Vagina (tissue), 2 donors: ENCODE measurements at regions not wholly inside any gene's neighbourhood (a gene's known extent, or its start where the extent isn't known, plus 50 kb on each side); places are given as distances from the start of the nearest gene placed in this dataset.

ENCODE experiments used
- DNase-seq, 2 donors: peaks; one replicate each; pipeline ENCODE4 v3.0.0-alpha.2; 2017; ENCODE audit errors: extremely low spot score in 2 of 2
- H3K27ac ChIP-seq: fragments of 200-600 bp; sonication (generic); one replicate; pipeline ENCODE4 v1.5.1; 2019
- H3K27me3 ChIP-seq: fragments of 200-600 bp; sonication (generic); one replicate; pipeline ENCODE4 v1.5.1; 2019
- H3K36me3 ChIP-seq, 2 donors: fragments of 200-600 bp; sonication (generic); one replicate each; pipeline ENCODE4 v1.5.1; 2017 to 2019
- H3K4me1 ChIP-seq: fragments of 200-600 bp; sonication (generic); one replicate; pipeline ENCODE4 v1.5.1; 2019
- H3K4me3 ChIP-seq, 2 donors: fragments of 200-600 bp; sonication (generic); 1 replicate in 1 of 2; 2 replicates in 1 of 2; pipeline ENCODE4 v1.5.1; 2016 to 2019
- H3K9me3 ChIP-seq: fragments of 200-600 bp; sonication (generic); one replicate; pipeline ENCODE4 v1.5.1; 2019
- POLR2A ChIP-seq, 2 donors: fragments of 450-650 bp; IDR thresholded peaks; one replicate each; pipeline ENCODE4 v1.6.1; 2017; ENCODE audit warnings: antibody characterized with exemption in 2 of 2, mild to moderate bottlenecking in 2 of 2, moderate library complexity in 2 of 2
- POLR2AphosphoS5 ChIP-seq, 2 donors: sonication (generic); formaldehyde crosslinking; IDR thresholded peaks; one replicate each; pipeline ENCODE4 v1.9.0; 2017; ENCODE audit warnings: antibody characterized with exemption in 2 of 2, mild to moderate bottlenecking in 2 of 2, low read depth in 1 of 2; ENCODE audit not compliant: insufficient read depth in 1 of 2
- intact Hi-C: fragments of 100-400 bp; cut with DNase I; formaldehyde crosslinking; loops from one replicate; pipeline ENCODE4 v1.15.1; 2023
- TF ChIP-seq, protein P1 (sequence below), 3 experiments: fragments of 450-650 bp in 2 of 3; fragments of 200-600 bp in 1 of 3; sonication (generic) in 1 of 3; IDR thresholded peaks; one replicate each; pipeline ENCODE4 v1.5.1; 2017 to 2019; ENCODE audit warnings: antibody characterized with exemption in 3 of 3, mild to moderate bottlenecking in 2 of 3, moderate library complexity in 2 of 3

DNA sequence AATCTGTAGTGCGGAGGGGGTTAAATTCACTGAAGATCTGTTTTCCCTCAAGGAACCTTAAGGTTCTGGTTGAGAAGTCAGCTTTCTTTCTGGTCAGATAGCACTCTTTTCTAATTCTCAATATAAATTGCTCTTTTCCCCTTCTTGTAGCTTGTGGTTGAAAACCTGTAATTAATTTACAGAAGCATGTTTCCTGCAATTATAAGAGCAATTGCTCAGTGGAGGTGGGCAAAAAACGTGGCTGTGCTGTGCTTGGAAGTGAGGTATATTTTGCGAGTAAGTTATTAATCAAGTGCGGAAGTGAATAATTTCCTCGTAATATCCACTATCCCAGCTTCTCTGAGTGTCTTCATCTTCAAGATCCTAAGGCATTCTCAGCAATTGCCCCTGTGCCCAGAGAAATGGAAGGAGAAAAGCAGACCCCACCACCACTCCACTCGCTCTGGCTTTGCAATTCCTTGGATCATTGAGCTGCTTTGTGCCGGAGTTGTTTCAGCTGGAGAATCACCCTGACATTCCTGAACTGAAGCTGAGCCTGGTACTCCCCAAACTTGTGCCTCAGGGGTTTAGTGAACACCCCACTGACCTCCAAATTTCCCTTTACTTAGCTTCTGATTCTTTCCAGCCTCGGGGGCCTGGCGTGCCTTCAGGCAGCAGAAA is 140.6 kb downstream of the LRRC70 start:
- Histone ChIP-seq H3K27ac (no peak overlapping the region), H3K4me1 (no peaks in the 10 kb centered on the region), H3K27me3 (no peaks in the 10 kb centered on the region), H3K36me3 (no peaks in the 10 kb centered on the region), H3K9me3 (no peaks in the 10 kb centered on the region), H3K4me3 (no peak overlapping the region)
- intact Hi-C loops = no loop called here
- no peak for DNase-seq
- TF ChIP-seq POLR2A (IDR thresholded peaks at IDR 0.05) (no peak), POLR2AphosphoS5 (IDR thresholded peaks at IDR 0.05; ENCODE audit: insufficient read depth in 1 of 2, low read depth in 1 of 2) (no peak)
- TF ChIP-seq, protein P1, sequence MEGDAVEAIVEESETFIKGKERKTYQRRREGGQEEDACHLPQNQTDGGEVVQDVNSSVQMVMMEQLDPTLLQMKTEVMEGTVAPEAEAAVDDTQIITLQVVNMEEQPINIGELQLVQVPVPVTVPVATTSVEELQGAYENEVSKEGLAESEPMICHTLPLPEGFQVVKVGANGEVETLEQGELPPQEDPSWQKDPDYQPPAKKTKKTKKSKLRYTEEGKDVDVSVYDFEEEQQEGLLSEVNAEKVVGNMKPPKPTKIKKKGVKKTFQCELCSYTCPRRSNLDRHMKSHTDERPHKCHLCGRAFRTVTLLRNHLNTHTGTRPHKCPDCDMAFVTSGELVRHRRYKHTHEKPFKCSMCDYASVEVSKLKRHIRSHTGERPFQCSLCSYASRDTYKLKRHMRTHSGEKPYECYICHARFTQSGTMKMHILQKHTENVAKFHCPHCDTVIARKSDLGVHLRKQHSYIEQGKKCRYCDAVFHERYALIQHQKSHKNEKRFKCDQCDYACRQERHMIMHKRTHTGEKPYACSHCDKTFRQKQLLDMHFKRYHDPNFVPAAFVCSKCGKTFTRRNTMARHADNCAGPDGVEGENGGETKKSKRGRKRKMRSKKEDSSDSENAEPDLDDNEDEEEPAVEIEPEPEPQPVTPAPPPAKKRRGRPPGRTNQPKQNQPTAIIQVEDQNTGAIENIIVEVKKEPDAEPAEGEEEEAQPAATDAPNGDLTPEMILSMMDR (IDR thresholded peaks at IDR 0.05) = no peak

DNA sequence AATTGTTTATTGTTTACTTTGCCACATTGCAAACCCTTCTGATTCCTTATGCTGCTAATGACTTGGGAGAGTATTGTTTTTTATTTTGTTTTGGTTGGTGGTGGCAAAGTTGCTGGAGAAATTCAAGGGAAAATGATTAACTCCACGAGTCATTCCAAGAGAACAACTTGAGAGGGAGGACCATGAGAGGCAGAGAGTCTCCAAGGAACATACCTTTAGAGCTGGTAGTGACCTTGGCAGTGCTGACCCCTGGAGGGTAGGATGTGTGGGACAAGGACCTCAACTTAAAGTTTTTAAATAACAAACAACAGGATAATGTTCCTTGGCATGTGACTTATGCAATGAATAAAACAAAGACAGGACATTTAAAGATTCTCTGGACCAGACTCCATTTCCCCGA is 139.7 kb downstream of the LRRC70 start:
- Histone ChIP-seq H3K27ac (no peak overlapping the region), H3K9me3 (no peaks in the 10 kb centered on the region), H3K27me3 (no peaks in the 10 kb centered on the region), H3K36me3 (no peaks in the 10 kb centered on the region), H3K4me1 (no peaks in the 10 kb centered on the region), H3K4me3 (no peak overlapping the region)
- DNase-seq = no peak
- intact Hi-C loops = no loop called here
- TF ChIP-seq, protein P1 (IDR thresholded peaks at IDR 0.05) = no peak
- TF ChIP-seq POLR2AphosphoS5 (IDR thresholded peaks at IDR 0.05; ENCODE audit: insufficient read depth in 1 of 2, low read depth in 1 of 2) = no peak

DNA sequence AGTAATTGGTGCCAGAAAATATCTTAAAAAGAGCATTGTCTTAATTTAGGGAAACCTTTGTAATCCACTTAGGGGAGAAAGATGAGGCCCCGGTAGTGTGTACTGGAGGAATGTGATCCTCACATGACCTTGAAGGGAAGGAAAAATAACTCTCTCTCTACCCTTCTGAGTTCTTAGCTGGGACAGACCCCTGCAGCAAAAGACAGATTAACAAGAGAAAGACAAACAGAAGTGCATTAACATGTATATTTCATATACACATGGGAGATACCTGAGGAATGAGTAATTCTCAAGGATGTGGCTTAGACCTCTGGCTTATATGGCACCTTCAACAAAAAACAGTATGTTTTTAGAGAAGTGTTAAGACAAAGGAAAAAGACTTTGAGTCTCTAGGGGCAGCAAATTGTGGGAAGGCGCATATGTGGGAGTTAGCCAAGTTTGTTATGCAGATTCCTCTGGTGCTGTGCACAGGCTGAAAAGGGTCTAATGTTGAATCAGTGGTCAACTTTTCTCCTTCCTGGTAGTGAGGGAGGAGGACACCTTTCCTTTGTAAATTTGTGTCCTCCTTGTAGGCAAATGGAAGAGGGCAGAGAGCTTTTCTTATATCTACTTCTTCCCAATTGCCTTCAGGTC is 138.8 kb downstream of the LRRC70 start:
- Histone ChIP-seq H3K27ac (no peak overlapping the region), H3K36me3 (no peaks in the 10 kb centered on the region), H3K4me1 (no peaks in the 10 kb centered on the region), H3K4me3 (no peak overlapping the region), H3K9me3 (no peaks in the 10 kb centered on the region), H3K27me3 (no peaks in the 10 kb centered on the region)
- intact Hi-C loops = no loop called here
- DNase-seq = no peak
- TF ChIP-seq, protein P1 (IDR thresholded peaks at IDR 0.05) = no peak
- no peak for TF ChIP-seq POLR2AphosphoS5 (IDR thresholded peaks at IDR 0.05; ENCODE audit: insufficient read depth in 1 of 2, low read depth in 1 of 2)
- no peak for TF ChIP-seq POLR2A (IDR thresholded peaks at IDR 0.05)

DNA sequence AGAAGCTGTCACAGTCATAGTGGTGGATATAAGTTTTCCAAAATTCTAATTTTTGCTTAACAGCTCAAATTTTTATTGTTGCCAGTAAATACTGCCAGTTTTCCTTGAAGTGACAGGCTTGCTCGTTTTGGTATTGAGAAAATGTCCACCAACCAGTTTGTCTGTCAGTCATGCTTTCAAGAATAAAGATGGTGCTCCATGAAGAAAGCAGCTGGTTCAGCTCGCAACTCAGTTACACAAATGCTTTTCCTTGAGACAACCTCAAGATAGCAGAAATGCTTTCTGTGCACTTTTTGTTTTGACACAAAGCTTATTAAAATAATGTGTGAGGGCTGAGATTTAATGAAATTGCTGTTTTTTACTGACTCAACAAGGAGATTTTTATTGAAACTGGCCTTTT is 135.7 kb downstream of the LRRC70 start:
- no peaks in the 10 kb centered on the region for H3K4me1 ChIP-seq
- H3K9me3 ChIP-seq = no peaks in the 10 kb centered on the region
- H3K4me3 ChIP-seq = no peak overlapping the region
- TF ChIP-seq POLR2AphosphoS5 (IDR thresholded peaks at IDR 0.05; ENCODE audit: insufficient read depth in 1 of 2, low read depth in 1 of 2) (no peak), POLR2A (IDR thresholded peaks at IDR 0.05) (no peak)
- TF ChIP-seq, protein P1 (IDR thresholded peaks at IDR 0.05) = no peak
- intact Hi-C loops = no loop called here
- DNase-seq = no peak
- H3K36me3 ChIP-seq = no peaks in the 10 kb centered on the region
- H3K27ac ChIP-seq = no peak overlapping the region
- H3K27me3 ChIP-seq = no peaks in the 10 kb centered on the region
